Vagina (tissue), 2 donors: ENCODE measurements at regions not wholly inside any gene's neighbourhood (a gene's known extent, or its start where the extent isn't known, plus 50 kb on each side); places are given as distances from the start of the nearest gene placed in this dataset.

Experiments used
- POLR2AphosphoS5 ChIP-seq, 2 donors: sonication (generic); formaldehyde crosslinking; IDR thresholded peaks; one replicate each; pipeline ENCODE4 v1.9.0; 2017; ENCODE audit warnings: antibody characterized with exemption in 2 of 2, mild to moderate bottlenecking in 2 of 2, low read depth in 1 of 2; ENCODE audit not compliant: insufficient read depth in 1 of 2
- TF ChIP-seq, protein P1 (sequence below), 3 experiments: fragments of 450-650 bp in 2 of 3; fragments of 200-600 bp in 1 of 3; sonication (generic) in 1 of 3; IDR thresholded peaks; one replicate each; pipeline ENCODE4 v1.5.1; 2017 to 2019; ENCODE audit warnings: antibody characterized with exemption in 3 of 3, mild to moderate bottlenecking in 2 of 3, moderate library complexity in 2 of 3

- TF ChIP-seq, protein P1, sequence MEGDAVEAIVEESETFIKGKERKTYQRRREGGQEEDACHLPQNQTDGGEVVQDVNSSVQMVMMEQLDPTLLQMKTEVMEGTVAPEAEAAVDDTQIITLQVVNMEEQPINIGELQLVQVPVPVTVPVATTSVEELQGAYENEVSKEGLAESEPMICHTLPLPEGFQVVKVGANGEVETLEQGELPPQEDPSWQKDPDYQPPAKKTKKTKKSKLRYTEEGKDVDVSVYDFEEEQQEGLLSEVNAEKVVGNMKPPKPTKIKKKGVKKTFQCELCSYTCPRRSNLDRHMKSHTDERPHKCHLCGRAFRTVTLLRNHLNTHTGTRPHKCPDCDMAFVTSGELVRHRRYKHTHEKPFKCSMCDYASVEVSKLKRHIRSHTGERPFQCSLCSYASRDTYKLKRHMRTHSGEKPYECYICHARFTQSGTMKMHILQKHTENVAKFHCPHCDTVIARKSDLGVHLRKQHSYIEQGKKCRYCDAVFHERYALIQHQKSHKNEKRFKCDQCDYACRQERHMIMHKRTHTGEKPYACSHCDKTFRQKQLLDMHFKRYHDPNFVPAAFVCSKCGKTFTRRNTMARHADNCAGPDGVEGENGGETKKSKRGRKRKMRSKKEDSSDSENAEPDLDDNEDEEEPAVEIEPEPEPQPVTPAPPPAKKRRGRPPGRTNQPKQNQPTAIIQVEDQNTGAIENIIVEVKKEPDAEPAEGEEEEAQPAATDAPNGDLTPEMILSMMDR (IDR thresholded peaks at IDR 0.05): no peak
- TF ChIP-seq POLR2AphosphoS5 (IDR thresholded peaks at IDR 0.05; ENCODE audit: insufficient read depth in 1 of 2, low read depth in 1 of 2): no peak
Measured at GRCh38 chr5:50921366-50922133, 255.1 kb downstream of the PARP8 start.
